ENCODE measurements at regions not wholly inside any gene's neighbourhood (a gene's known extent, or its start where the extent isn't known, plus 50 kb on each side); places are given as distances from the start of the nearest gene placed in this dataset.

- H3K4me3 ChIP-seq (ENCODE audit: insufficient read depth, low read depth, low read length): no peak overlapping the region
- Mint-ChIP-seq H3K27ac (ENCODE audit: unreplicated experiment) (no peak overlapping the region), H3K4me3 (ENCODE audit: unreplicated experiment) (no peak overlapping the region), H3K27me3 (ENCODE audit: low read depth, unreplicated experiment) (no peaks in the 10 kb centered on the region), H3K4me1 (ENCODE audit: low read depth, unreplicated experiment) (no peaks in the 10 kb centered on the region), H3K9me3 (ENCODE audit: unreplicated experiment) (no peaks in the 10 kb centered on the region), H3K36me3 (ENCODE audit: low read depth, unreplicated experiment) (no peaks in the 10 kb centered on the region)
- H3K27me3 ChIP-seq (ENCODE audit: insufficient read depth, low read length): no peaks in the 10 kb centered on the region
- no peak overlapping the region for H3K4me2 ChIP-seq (ENCODE audit: low read length)
- H4K20me1 ChIP-seq (ENCODE audit: insufficient read depth, low read length): no peaks in the 10 kb centered on the region
- no peak overlapping the region for H3K9ac ChIP-seq (ENCODE audit: low read length)
- DNase-seq (ENCODE audit: low read depth): no peak
- no peaks in the 10 kb centered on the region for H3K9me3 ChIP-seq (ENCODE audit: insufficient read depth, low read depth, low read length)
- TF ChIP-seq EZH2 (IDR thresholded peaks at IDR 0.05; ENCODE audit: insufficient read depth, low read length) (no peak), CTCF (IDR thresholded peaks at IDR 0.05; ENCODE audit: insufficient read depth, low read depth, low read length) (no peak)
- H3K79me2 ChIP-seq (ENCODE audit: insufficient read depth, low read length): no peaks in the 10 kb centered on the region
- H2AFZ ChIP-seq (ENCODE audit: low read depth, low read length): no peak overlapping the region
- no peak for FAIRE-seq
- H3K36me3 ChIP-seq (ENCODE audit: insufficient read depth, low read length): no peaks in the 10 kb centered on the region
- no peak overlapping the region for H3K27ac ChIP-seq (ENCODE audit: low read depth, low read length)
- H3K4me1 ChIP-seq (ENCODE audit: insufficient read depth, low read length): no peaks in the 10 kb centered on the region
Measured at GRCh38 chr13:62524498-62524897, 1108.8 kb upstream of the PCDH20 start.

GRCh38 chr13:62524061-62524460 is 1108.4 kb upstream of the PCDH20 start:
- no peak overlapping the region for H3K27ac Mint-ChIP-seq (ENCODE audit: unreplicated experiment)

More at GRCh38 chr13:62524061-62524460, 1108.4 kb upstream of the PCDH20 start:
- no peaks in the 10 kb centered on the region for H3K36me3 ChIP-seq (ENCODE audit: insufficient read depth, low read length)
- Mint-ChIP-seq H3K4me3 (ENCODE audit: unreplicated experiment) (no peak overlapping the region), H3K9me3 (ENCODE audit: unreplicated experiment) (no peaks in the 10 kb centered on the region), H3K27me3 (ENCODE audit: low read depth, unreplicated experiment) (no peaks in the 10 kb centered on the region), H3K36me3 (ENCODE audit: low read depth, unreplicated experiment) (no peaks in the 10 kb centered on the region), H3K4me1 (ENCODE audit: low read depth, unreplicated experiment) (no peaks in the 10 kb centered on the region)
- H3K4me3 ChIP-seq (ENCODE audit: insufficient read depth, low read depth, low read length): no peak overlapping the region
- DNase-seq (ENCODE audit: low read depth): no peak
- H3K4me1 ChIP-seq (ENCODE audit: insufficient read depth, low read length): no peaks in the 10 kb centered on the region
- no peak for FAIRE-seq
- no peak overlapping the region for H3K4me2 ChIP-seq (ENCODE audit: low read length)
- no peaks in the 10 kb centered on the region for H3K9me3 ChIP-seq (ENCODE audit: insufficient read depth, low read depth, low read length)
- H2AFZ ChIP-seq (ENCODE audit: low read depth, low read length): no peak overlapping the region
- TF ChIP-seq CTCF (IDR thresholded peaks at IDR 0.05; ENCODE audit: insufficient read depth, low read depth, low read length) (no peak), EZH2 (IDR thresholded peaks at IDR 0.05; ENCODE audit: insufficient read depth, low read length) (no peak)
- no peak overlapping the region for H3K9ac ChIP-seq (ENCODE audit: low read length)
- H3K27me3 ChIP-seq (ENCODE audit: insufficient read depth, low read length): no peaks in the 10 kb centered on the region
- no peak overlapping the region for H3K27ac ChIP-seq (ENCODE audit: low read depth, low read length)
- no peaks in the 10 kb centered on the region for H4K20me1 ChIP-seq (ENCODE audit: insufficient read depth, low read length)
- H3K79me2 ChIP-seq (ENCODE audit: insufficient read depth, low read length): no peaks in the 10 kb centered on the region

All from astrocyte (in vitro differentiated cells and primary cell).